Adrenal gland (tissue), 5 donors: ENCODE measurements at regions not wholly inside any gene's neighbourhood (a gene's known extent, or its start where the extent isn't known, plus 50 kb on each side); places are given as distances from the start of the nearest gene placed in this dataset.

Experiments
- POLR2A ChIP-seq, 2 donors: fragments of 450-650 bp; IDR thresholded peaks; one replicate each; pipeline ENCODE4 v1.6.1; 2017; ENCODE audit warnings: antibody characterized with exemption in 2 of 2, mild to moderate bottlenecking in 2 of 2, moderate library complexity in 1 of 2
- TF ChIP-seq, protein P1 (sequence below), 6 experiments: fragments of 450-650 bp in 4 of 6; fragments of 200-600 bp in 2 of 6; sonication (generic) in 1 of 6; IDR thresholded peaks; 1 replicate in 5 of 6; 2 replicates in 1 of 6; pipeline versions ENCODE4 v1.5.1 to v1.8.0; 2016 to 2021; ENCODE audit warnings: antibody characterized with exemption in 6 of 6, mild to moderate bottlenecking in 2 of 6, moderate library complexity in 1 of 6
- donor health status: DM: no; HTN: no; CAD: no.

DNA sequence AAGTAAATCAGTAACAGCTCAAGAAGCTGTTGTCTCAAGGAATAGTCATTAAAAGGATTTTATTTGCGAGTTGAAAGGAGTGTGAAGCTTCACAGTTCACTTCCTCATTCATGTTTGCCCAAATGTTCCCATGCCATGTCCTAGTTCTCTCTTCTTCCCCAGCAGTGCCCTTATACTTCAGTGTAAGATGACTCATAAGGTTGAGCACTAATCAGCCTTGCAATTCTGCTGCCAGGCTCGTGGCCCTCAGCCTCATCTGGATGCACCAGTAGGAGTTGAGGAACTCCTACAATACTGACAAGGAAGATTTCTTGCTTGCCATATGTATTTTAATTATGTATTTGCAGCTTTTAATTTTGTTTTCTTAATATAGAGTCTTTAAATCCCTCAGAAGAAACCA, 1980.4 kb downstream of the SUCLG1 start:
- no peak for TF ChIP-seq POLR2A (IDR thresholded peaks at IDR 0.05)
- TF ChIP-seq, protein P1, sequence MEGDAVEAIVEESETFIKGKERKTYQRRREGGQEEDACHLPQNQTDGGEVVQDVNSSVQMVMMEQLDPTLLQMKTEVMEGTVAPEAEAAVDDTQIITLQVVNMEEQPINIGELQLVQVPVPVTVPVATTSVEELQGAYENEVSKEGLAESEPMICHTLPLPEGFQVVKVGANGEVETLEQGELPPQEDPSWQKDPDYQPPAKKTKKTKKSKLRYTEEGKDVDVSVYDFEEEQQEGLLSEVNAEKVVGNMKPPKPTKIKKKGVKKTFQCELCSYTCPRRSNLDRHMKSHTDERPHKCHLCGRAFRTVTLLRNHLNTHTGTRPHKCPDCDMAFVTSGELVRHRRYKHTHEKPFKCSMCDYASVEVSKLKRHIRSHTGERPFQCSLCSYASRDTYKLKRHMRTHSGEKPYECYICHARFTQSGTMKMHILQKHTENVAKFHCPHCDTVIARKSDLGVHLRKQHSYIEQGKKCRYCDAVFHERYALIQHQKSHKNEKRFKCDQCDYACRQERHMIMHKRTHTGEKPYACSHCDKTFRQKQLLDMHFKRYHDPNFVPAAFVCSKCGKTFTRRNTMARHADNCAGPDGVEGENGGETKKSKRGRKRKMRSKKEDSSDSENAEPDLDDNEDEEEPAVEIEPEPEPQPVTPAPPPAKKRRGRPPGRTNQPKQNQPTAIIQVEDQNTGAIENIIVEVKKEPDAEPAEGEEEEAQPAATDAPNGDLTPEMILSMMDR (IDR thresholded peaks at IDR 0.05), result no peak
